SK-N-SH (cell line): ENCODE measurements at regions not wholly inside any gene's neighbourhood (a gene's known extent, or its start where the extent isn't known, plus 50 kb on each side); places are given as distances from the start of the nearest gene placed in this dataset.

Experiments used
- CTCF ChIA-PET: fragments of 300-600, 350-600 bp; formaldehyde crosslinking; extraction: SDS; loops from one replicate; lab custom pipeline; 2021; lab: Yijun Ruan, JAX
- POLR2A ChIA-PET: fragments of 350-600 bp; sonication (Branson Sonifier 250); formaldehyde crosslinking; extraction: SDS; loops from one replicate; lab custom pipeline; 2020; ENCODE audit warnings: antibody characterized with exemption, inconsistent platforms; lab: Yijun Ruan, JAX
- DNase-seq: peaks from one replicate; pipeline ENCODE4 v3.0.0; 2012
- H2AFZ ChIP-seq: fragments of 200-600 bp; sonication (generic); 2 replicates; pipeline ENCODE4 v1.8.1; 2016; ENCODE audit warnings: antibody characterized with exemption, mild to moderate bottlenecking, low read depth
- H3F3A ChIP-seq: fragments of 200-600 bp; sonication (generic); replicated peaks from 2 replicates; pipeline ENCODE3; 2016; ENCODE audit warnings: antibody characterized with exemption, mild to moderate bottlenecking; ENCODE audit not compliant: insufficient read depth
- H3K27ac ChIP-seq, 2 experiments: fragments of 200-500 bp in 1 of 2; fragments of 200-600 bp in 1 of 2; sonication (Bioruptor generic) in 1 of 2; sonication (generic), shearing (Covaris generic) in 1 of 2; 2 replicates each; pipeline versions ENCODE4 v1.5.1 to v1.6.1; 2014 to 2016; ENCODE audit warnings: low read depth in 2 of 2, inconsistent platforms in 1 of 2, low read length in 1 of 2, mild to moderate bottlenecking in 1 of 2, mixed read lengths in 1 of 2
- H3K27me3 ChIP-seq: fragments of 200-600 bp; sonication (generic), shearing (Covaris generic); 2 replicates; pipeline ENCODE4 v1.6.1; 2016; ENCODE audit warnings: mixed run types; ENCODE audit not compliant: insufficient read depth
- H3K36me3 ChIP-seq, 2 experiments: fragments of 200-500 bp in 1 of 2; fragments of 200-600 bp in 1 of 2; sonication (Bioruptor generic) in 1 of 2; sonication (generic) in 1 of 2; replicated peaks in 1 of 2; 2 replicates each; pipeline versions ENCODE3 to v1.5.1; 2014 to 2016; ENCODE audit warnings: low read length in 1 of 2, mild to moderate bottlenecking in 1 of 2; ENCODE audit not compliant: insufficient read depth in 2 of 2, control insufficient read depth in 1 of 2
- H3K4me1 ChIP-seq, 2 experiments: fragments of 200-500 bp in 1 of 2; fragments of 200-600 bp in 1 of 2; sonication (Bioruptor generic) in 1 of 2; sonication (generic), shearing (Covaris generic) in 1 of 2; 2 replicates each; pipeline versions ENCODE4 v1.5.1 to v1.6.1; 2014 to 2016; ENCODE audit warnings: low read depth in 1 of 2, low read length in 1 of 2, mixed run types in 1 of 2; ENCODE audit not compliant: insufficient read depth in 2 of 2, control insufficient read depth in 1 of 2
- H3K4me2 ChIP-seq: fragments of 200-600 bp; sonication (generic), shearing (Covaris generic); 2 replicates; pipeline ENCODE4 v1.6.1; 2017; ENCODE audit warnings: mixed run types
- H3K4me3 ChIP-seq, 2 experiments: fragments of 200-500 bp in 1 of 2; fragments of 200-600 bp in 1 of 2; sonication (Bioruptor generic) in 1 of 2; sonication (generic), shearing (Covaris generic) in 1 of 2; 2 replicates each; pipeline versions ENCODE4 v1.5.1 to v1.8.1; 2014 to 2016; ENCODE audit warnings: low read depth in 2 of 2, inconsistent platforms in 1 of 2, low read length in 1 of 2, mild to moderate bottlenecking in 1 of 2, mixed read lengths in 1 of 2, moderate library complexity in 1 of 2
- H3K79me2 ChIP-seq: fragments of 200-600 bp; sonication (generic); 2 replicates; pipeline ENCODE4 v1.8.1; 2017; ENCODE audit warnings: mild to moderate bottlenecking; ENCODE audit not compliant: insufficient read depth
- H3K9ac ChIP-seq: fragments of 200-600 bp; sonication (generic); 2 replicates; pipeline ENCODE4 v1.6.1; 2017; ENCODE audit warnings: mixed run types
- H3K9me2 ChIP-seq: fragments of 200-600 bp; sonication (generic); 2 replicates; pipeline ENCODE4 v1.6.1; 2017; ENCODE audit warnings: mixed run types
- H3K9me3 ChIP-seq: fragments of 200-600 bp; sonication (generic); 2 replicates; pipeline ENCODE4 v1.6.1; 2017; ENCODE audit warnings: mixed run types, mild to moderate bottlenecking, moderate library complexity
- H4K20me1 ChIP-seq: fragments of 200-600 bp; sonication (generic); 2 replicates; pipeline ENCODE4 v1.6.1; 2017; ENCODE audit warnings: mild to moderate bottlenecking, mixed run types; ENCODE audit not compliant: insufficient read depth
- CHD2 ChIP-seq: fragments of 150-350 bp; IDR thresholded peaks from 2 replicates; pipeline ENCODE4 v1.6.1; 2018; ENCODE audit warnings: low read length; ENCODE audit not compliant: partially characterized antibody
- EZH2phosphoT487 ChIP-seq: fragments of 200-600 bp; sonication (generic); IDR thresholded peaks from 2 replicates; pipeline ENCODE4 v1.6.1; 2017; ENCODE audit warnings: low read depth, mixed run types, mild to moderate bottlenecking, antibody characterized with exemption, moderate library complexity, borderline replicate concordance
- FOSL2 ChIP-seq: IDR thresholded peaks from 2 replicates; pipeline ENCODE4 v1.4.0; 2012; ENCODE audit warnings: low read depth, mild to moderate bottlenecking, moderate library complexity, borderline replicate concordance
- FOXM1 ChIP-seq: IDR thresholded peaks from 2 replicates; pipeline ENCODE4 v1.4.0; 2012; ENCODE audit warnings: low read depth, mild to moderate bottlenecking
- GABPA ChIP-seq: IDR thresholded peaks from 2 replicates; pipeline ENCODE4 v1.4.0; 2012; ENCODE audit warnings: low read depth, mild to moderate bottlenecking
- GATA2 ChIP-seq: sonication (generic); formaldehyde crosslinking; IDR thresholded peaks from 2 replicates; pipeline ENCODE4 v1.5.0; 2020; ENCODE audit warnings: mild to moderate bottlenecking, missing genetic modification reagents
- JUND ChIP-seq: IDR thresholded peaks from 2 replicates; pipeline ENCODE4 v1.4.0; 2012
- MEF2A ChIP-seq: IDR thresholded peaks from 2 replicates; pipeline ENCODE4 v1.4.0; 2012; ENCODE audit warnings: low read depth, borderline replicate concordance
- POLR2AphosphoS5 ChIP-seq: IDR thresholded peaks from 2 replicates; pipeline ENCODE4 v1.6.1; 2012; ENCODE audit warnings: low read depth, low read length
- REST ChIP-seq: IDR thresholded peaks from 2 replicates; pipeline ENCODE4 v1.6.1; 2012; ENCODE audit warnings: mild to moderate bottlenecking, low read depth, low read length, moderate library complexity
- RFX5 ChIP-seq: IDR thresholded peaks from 2 replicates; pipeline ENCODE4 v1.6.1; 2012; ENCODE audit warnings: mild to moderate bottlenecking, improper control_type of control experiment, low read length
- RXRA ChIP-seq: IDR thresholded peaks from 2 replicates; pipeline ENCODE4 v1.4.0; 2012; ENCODE audit warnings: low read depth, mild to moderate bottlenecking, borderline replicate concordance
- SMC3 ChIP-seq: IDR thresholded peaks from 2 replicates; pipeline ENCODE4 v1.6.1; 2012; ENCODE audit warnings: low read depth, low read length, improper control_type of control experiment
- TAF1 ChIP-seq: IDR thresholded peaks from 2 replicates; pipeline ENCODE4 v1.6.1; 2012; ENCODE audit warnings: low read depth, mild to moderate bottlenecking, low read length, moderate library complexity, borderline replicate concordance
- TEAD4 ChIP-seq: IDR thresholded peaks from 2 replicates; pipeline ENCODE4 v1.4.0; 2012; ENCODE audit warnings: mild to moderate bottlenecking, borderline replicate concordance; ENCODE audit not compliant: insufficient read depth
- YY1 ChIP-seq: IDR thresholded peaks from 2 replicates; pipeline ENCODE4 v1.4.0; 2012; ENCODE audit warnings: low read depth, mild to moderate bottlenecking
- WGBS: methylation state at CpG from one replicate; pipeline ENCODE4 v1.1.6; 2017; ENCODE audit warnings: low lambda C conversion rate; 5-methylcytosine and 5-hydroxymethylcytosine counted together
- TF ChIP-seq, protein P1 (sequence below): IDR thresholded peaks from 2 replicates; pipeline ENCODE4 v1.4.0; 2012; ENCODE audit warnings: low read depth
- TF ChIP-seq, protein P2 (sequence below): IDR thresholded peaks from 2 replicates; pipeline ENCODE4 v1.4.0; 2012; ENCODE audit warnings: low read depth, borderline replicate concordance
- TF ChIP-seq, protein P3 (sequence below): IDR thresholded peaks from 2 replicates; pipeline ENCODE4 v1.4.0; 2012; ENCODE audit warnings: low read depth, borderline replicate concordance

DNA sequence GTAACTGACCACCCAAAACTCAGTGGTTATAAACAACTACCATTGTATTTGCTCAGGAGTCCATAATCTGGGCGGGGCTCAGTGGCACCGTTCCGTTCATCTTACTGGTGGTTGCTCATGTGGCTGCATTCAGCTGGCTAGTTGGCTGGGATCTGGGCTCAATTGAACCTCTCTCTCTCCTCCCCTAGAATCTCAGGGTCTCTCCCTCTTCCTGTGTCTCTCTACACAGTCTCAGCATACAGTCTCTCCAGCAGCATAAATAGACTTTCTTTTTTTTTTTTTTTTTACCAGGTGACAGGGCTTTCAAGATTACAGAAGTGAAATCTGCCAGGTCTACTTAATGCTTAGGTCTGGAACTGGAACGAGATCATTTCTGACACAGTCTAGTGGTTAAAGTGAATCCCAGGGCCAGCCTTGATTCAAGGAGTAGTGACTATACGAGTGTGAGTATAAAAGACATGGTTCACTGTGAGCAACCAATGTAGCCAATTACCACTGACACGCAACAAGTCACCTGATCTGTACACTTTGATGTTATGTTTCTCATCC lies 193.7 kb upstream of the ESRRG start:
- 67% methylated on average over 6 of the region's 6 CpGs for WGBS
- Histone ChIP-seq H4K20me1 (no peaks in the 10 kb centered on the region), H3K9me3 (no peaks in the 10 kb centered on the region), H3K4me2 (no peak overlapping the region), H3K79me2 (no peaks in the 10 kb centered on the region), H3F3A (no peaks in the 10 kb centered on the region), H3K9me2 (no peaks in the 10 kb centered on the region), H3K4me3 (no peak overlapping the region), H3K27ac (no peak overlapping the region), H3K4me1 (no peaks in the 10 kb centered on the region), H3K9ac (no peak overlapping the region), H3K27me3 (no peaks in the 10 kb centered on the region), H2AFZ (no peak overlapping the region), H3K36me3 (no peaks in the 10 kb centered on the region)
- CTCF ChIA-PET = no interaction called here
- POLR2A ChIA-PET = no interaction called here
- TF ChIP-seq, protein P1, sequence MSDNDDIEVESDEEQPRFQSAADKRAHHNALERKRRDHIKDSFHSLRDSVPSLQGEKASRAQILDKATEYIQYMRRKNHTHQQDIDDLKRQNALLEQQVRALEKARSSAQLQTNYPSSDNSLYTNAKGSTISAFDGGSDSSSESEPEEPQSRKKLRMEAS = no peak
- TF ChIP-seq, protein P2, sequence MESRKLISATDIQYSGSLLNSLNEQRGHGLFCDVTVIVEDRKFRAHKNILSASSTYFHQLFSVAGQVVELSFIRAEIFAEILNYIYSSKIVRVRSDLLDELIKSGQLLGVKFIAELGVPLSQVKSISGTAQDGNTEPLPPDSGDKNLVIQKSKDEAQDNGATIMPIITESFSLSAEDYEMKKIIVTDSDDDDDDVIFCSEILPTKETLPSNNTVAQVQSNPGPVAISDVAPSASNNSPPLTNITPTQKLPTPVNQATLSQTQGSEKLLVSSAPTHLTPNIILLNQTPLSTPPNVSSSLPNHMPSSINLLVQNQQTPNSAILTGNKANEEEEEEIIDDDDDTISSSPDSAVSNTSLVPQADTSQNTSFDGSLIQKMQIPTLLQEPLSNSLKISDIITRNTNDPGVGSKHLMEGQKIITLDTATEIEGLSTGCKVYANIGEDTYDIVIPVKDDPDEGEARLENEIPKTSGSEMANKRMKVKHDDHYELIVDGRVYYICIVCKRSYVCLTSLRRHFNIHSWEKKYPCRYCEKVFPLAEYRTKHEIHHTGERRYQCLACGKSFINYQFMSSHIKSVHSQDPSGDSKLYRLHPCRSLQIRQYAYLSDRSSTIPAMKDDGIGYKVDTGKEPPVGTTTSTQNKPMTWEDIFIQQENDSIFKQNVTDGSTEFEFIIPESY = no peak
- TF ChIP-seq POLR2AphosphoS5 (no peak), TAF1 (no peak), YY1 (no peak), TEAD4 (no peak)
- no peak for DNase-seq

- no peak overlapping the region for H3K4me3 ChIP-seq
- H3K79me2 ChIP-seq = no peaks in the 10 kb centered on the region
- no peak for TF ChIP-seq CHD2
- TF ChIP-seq, protein P2 = no peak
- TF ChIP-seq, protein P3, sequence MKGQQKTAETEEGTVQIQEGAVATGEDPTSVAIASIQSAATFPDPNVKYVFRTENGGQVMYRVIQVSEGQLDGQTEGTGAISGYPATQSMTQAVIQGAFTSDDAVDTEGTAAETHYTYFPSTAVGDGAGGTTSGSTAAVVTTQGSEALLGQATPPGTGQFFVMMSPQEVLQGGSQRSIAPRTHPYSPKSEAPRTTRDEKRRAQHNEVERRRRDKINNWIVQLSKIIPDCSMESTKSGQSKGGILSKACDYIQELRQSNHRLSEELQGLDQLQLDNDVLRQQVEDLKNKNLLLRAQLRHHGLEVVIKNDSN = no peak
- no peak for TF ChIP-seq FOSL2
- no peak for TF ChIP-seq RXRA
- TF ChIP-seq FOXM1 = no peak
- no peak for TF ChIP-seq GABPA
- no peak for TF ChIP-seq EZH2phosphoT487
- no peak for TF ChIP-seq REST
- no peak for TF ChIP-seq GATA2 (CRISPR knock-in tag)
- TF ChIP-seq RFX5 = no peak
- no peak for TF ChIP-seq MEF2A
- TF ChIP-seq JUND = no peak
- no peak for TF ChIP-seq SMC3
- ChIA-PET POLR2A (no interaction called here), CTCF (no interaction called here)
- no peaks in the 10 kb centered on the region for H3K36me3 ChIP-seq
- no peak for DNase-seq
- H3K9me2 ChIP-seq = no peaks in the 10 kb centered on the region
- no peaks in the 10 kb centered on the region for H4K20me1 ChIP-seq
- no peaks in the 10 kb centered on the region for H3K9me3 ChIP-seq
- H2AFZ ChIP-seq = no peak overlapping the region
- no peaks in the 10 kb centered on the region for H3K4me1 ChIP-seq
- H3K9ac ChIP-seq = no peak overlapping the region
- no peaks in the 10 kb centered on the region for H3K27me3 ChIP-seq
- H3F3A ChIP-seq = no peaks in the 10 kb centered on the region
- no peak overlapping the region for H3K4me2 ChIP-seq
- WGBS = 72% methylated on average over 2 of the region's 2 CpGs
- no peak overlapping the region for H3K27ac ChIP-seq
Observed at GRCh38 chr1:216914974-216915373, 191.7 kb upstream of the ESRRG start.
